Activated CD4-positive, alpha-beta T cell treated with anti-CD3 and anti-CD28 coated beads for 36 hours (primary cell): ENCODE measurements at regions not wholly inside any gene's neighbourhood (a gene's known extent, or its start where the extent isn't known, plus 50 kb on each side); places are given as distances from the start of the nearest gene placed in this dataset.
"Not testable (repeated sequence)": the region's sequence is repeated elsewhere in the genome, so short reads cannot be mapped to it uniquely, and the experiment has no call there.

Experiments used
- ATAC-seq: fragments of 200-7000 bp; cut with Tn5 transposase; one replicate; pipeline ENCODE4 v1.10.0; 2021; ENCODE audit warnings: mild to moderate bottlenecking, moderate library complexity
- CTCF ChIA-PET: fragments of 350-600 bp; sonication (Branson Sonifier 250); formaldehyde crosslinking; loops from one replicate; lab custom pipeline; 2021; ENCODE audit warnings: antibody characterized with exemption; lab: Charles Lee
- POLR2A ChIA-PET: fragments of 350-600 bp; sonication (Branson Sonifier 250); formaldehyde crosslinking; loops from one replicate; lab custom pipeline; 2021; ENCODE audit warnings: antibody characterized with exemption, inconsistent platforms; lab: Charles Lee
- DNase-seq: peaks from one replicate; pipeline ENCODE4 v3.0.0-alpha.2; 2020
- H3K27ac Mint-ChIP-seq: one replicate; pipeline ENCODE4 v1.8.0; 2021; ENCODE audit warnings: mixed read lengths
- H3K27me3 Mint-ChIP-seq: one replicate; pipeline ENCODE4 v1.8.0; 2021; ENCODE audit warnings: mixed read lengths
- H3K36me3 Mint-ChIP-seq: one replicate; pipeline ENCODE4 v1.8.0; 2021; ENCODE audit warnings: low read depth, mixed read lengths
- H3K4me1 Mint-ChIP-seq: one replicate; pipeline ENCODE4 v1.8.0; 2021; ENCODE audit warnings: mixed read lengths
- H3K4me3 Mint-ChIP-seq: one replicate; pipeline ENCODE4 v1.8.0; 2021; ENCODE audit warnings: mild to moderate bottlenecking, moderate library complexity, mixed read lengths
- H3K9me3 Mint-ChIP-seq: one replicate; pipeline ENCODE4 v1.8.0; 2021; ENCODE audit warnings: low read depth, mixed read lengths
- intact Hi-C, 2 experiments: fragments of 100-400 bp; cut with DNase I in 1 of 2; cut with micrococcal nuclease in 1 of 2; formaldehyde crosslinking; loops; one replicate each; pipeline versions ENCODE4 v1.14.2 to v1.15.1; 2022 to 2024; cut with DNase I, micrococcal nuclease

DNA sequence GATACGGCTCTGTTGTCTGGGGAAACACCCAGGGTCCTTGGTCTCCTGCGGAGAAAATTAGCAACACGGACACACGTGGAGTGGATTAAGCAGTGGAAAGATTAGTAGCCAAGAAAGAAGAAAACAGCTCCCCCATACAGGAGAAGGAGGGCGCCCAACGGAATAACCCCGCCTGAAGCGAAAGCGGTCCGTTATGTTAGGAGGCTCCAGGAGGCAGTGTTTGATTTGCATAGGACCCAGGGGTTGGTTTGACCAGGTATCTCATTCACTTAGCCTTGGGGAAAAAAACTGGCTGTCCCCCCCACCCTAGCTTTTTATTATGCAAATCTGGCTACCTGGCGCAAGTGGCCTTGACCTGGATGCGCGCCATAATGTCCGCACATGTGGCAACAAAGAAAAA is 170.1 kb upstream of the KYNU start:
- Mint-ChIP-seq H3K4me1 (no peaks in the 10 kb centered on the region), H3K27me3 (no peaks in the 10 kb centered on the region), H3K27ac (no peak overlapping the region), H3K4me3 (no peak overlapping the region), H3K36me3 (no peaks in the 10 kb centered on the region), H3K9me3 (no peaks in the 10 kb centered on the region)
- ChIA-PET CTCF (no interaction called here), POLR2A (no interaction called here)
- intact Hi-C loops = no loop called here
- DNase-seq = no peak
- ATAC-seq = no peak

DNA sequence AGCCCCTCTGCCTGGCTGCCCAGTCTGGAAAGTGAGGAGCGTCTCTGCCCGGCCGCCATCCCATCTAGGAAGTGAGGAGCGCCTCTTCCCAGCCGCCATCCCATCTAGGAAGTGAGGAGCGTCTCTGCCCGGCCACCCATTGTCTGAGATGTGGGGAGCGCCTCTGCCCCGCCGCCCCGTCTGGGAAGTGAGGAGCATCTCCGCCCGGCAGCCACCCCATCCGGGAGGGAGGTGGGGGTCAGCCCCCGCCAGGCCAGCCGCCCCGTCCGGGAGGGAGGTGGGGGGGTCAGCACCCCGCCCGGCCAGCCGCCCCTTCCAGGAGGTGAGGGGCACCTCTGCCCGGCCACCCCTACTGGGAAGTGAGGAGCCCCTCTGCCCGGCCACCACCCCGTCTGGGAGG is 175.1 kb upstream of the KYNU start:
- not testable (repeated sequence) for ATAC-seq, H3K27ac Mint-ChIP-seq

DNA sequence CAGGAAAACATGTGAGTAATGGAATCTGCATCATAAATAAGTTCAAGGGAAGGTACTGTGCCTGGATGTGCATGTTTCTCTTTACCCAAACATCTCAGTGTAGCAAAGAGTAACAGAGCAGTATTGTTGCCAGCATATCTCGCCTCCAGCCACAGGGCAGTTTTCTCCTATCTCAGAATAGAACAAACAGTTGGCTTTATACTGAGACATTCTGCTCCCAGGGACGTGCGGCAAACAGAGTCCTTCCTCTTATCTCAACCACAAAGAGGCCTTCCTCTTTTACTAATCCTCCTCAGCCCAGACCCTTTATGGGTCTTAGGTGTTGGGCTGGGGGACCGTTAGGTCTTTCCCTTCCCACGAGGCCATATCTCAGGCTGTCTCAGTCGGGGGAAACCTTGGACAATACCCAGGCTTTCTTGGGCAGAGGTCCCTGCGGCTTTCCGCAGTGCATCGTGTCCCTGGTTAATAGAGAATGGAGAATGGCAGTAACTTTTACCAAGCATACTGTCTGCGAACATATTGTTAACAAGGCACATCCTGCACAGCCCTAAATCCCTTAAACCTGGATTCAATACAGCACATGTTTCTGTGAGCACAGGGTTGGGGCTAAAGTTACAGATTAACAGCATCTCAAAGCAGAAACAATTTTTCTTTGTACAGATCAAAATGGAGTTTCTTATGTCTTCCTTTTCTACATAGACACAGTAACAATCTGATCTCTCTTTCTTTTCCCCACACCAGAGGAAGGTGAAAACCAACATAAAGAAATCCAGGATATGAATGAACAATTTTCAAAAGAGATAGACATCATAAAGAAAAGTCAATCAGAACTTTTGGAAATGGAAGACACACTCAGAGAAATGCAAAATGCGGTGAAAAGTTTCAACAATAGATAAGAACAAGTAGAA is 181.9 kb upstream of the KYNU start:
- H3K4me3 Mint-ChIP-seq, DNase-seq, H3K27ac Mint-ChIP-seq, H3K36me3 Mint-ChIP-seq, H3K27me3 Mint-ChIP-seq, POLR2A ChIA-PET, intact Hi-C loops, CTCF ChIA-PET, H3K4me1 Mint-ChIP-seq, H3K9me3 Mint-ChIP-seq, ATAC-seq: not testable (repeated sequence)

More for the DNA sequence above, 175.1 kb upstream of the KYNU start:
- intact Hi-C loops, DNase-seq, H3K36me3 Mint-ChIP-seq, H3K9me3 Mint-ChIP-seq, H3K4me1 Mint-ChIP-seq, CTCF ChIA-PET, POLR2A ChIA-PET, H3K4me3 Mint-ChIP-seq, H3K27me3 Mint-ChIP-seq: not testable (repeated sequence)

DNA sequence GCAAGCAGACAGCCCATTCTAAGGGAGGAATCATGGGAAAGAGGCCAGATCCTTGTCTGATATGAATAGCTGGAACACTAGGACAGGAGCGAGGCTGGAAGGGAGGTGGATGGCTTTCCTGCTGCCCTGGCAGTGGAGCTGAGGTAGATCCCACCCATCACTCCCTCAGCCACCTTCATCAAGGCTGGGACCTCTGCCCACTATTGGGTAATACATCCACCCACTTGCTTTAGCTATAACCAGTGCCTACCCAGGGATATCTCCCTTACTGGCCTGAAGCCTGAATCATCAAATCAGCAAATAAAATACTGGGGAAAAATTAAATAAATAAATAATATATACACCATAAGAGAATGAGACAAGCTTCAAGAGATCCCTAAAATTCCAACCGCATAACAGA is 183.2 kb upstream of the KYNU start:
- Mint-ChIP-seq H3K27me3 (no peaks in the 10 kb centered on the region), H3K4me1 (no peaks in the 10 kb centered on the region), H3K27ac (no peak overlapping the region), H3K36me3 (no peaks in the 10 kb centered on the region), H3K9me3 (peaks cover 1% of the 10 kb centered on the region), H3K4me3 (no peak overlapping the region)
- POLR2A ChIA-PET = no interaction called here
- CTCF ChIA-PET = interaction anchor here (0.5 kb wide), 1 partner anchor 336 kb away, joined by 3 read pairs; no protein-coding TSS in a partner anchor
- intact Hi-C loops = no loop called here
- no peak for ATAC-seq
- DNase-seq = no peak

DNA sequence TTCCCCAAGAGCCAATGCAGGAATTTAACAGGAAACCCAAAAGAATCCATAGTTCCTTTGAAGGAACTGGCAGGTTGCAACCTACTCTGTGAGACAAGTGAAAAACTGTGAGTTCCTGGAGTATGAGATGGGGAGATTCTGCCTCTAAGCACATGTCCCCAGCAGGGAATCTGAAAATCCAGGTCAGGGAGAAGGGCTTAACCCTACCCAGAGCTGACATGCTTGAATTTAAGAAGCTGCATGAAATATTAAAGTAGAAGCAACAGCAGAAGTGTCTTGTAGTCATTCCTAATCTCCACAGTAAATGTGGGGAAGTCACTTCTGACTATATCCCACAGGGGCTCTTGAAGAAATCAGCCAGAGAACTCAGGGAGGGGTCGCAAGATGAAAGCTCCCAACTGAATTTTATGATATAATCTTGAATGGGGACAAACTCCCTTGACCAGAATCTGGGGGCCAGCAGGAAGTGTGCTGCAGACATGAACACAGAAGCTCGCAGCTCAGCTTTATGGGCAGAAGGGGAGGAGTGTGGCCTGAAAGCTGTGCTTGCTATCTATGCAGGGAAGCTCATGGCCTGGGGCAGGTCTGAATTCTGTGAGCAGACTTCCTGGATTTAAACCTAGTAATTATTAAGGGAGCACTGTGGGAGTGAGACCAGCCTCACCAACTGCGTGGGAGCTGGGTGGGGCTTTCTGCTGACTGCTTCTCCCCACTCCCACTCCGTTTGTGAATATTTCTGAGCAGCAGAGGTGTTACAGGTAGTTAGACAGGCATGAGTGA is 184.1 kb upstream of the KYNU start:
- ChIA-PET POLR2A (no interaction called here), CTCF (interaction anchor here (0.6 kb wide), 1 partner anchor 1164 kb away, joined by 3 read pairs; no protein-coding TSS in a partner anchor)
- Mint-ChIP-seq H3K36me3 (no peaks in the 10 kb centered on the region), H3K9me3 (peaks cover 1% of the 10 kb centered on the region), H3K27ac (no peak overlapping the region), H3K4me3 (no peak overlapping the region), H3K27me3 (no peaks in the 10 kb centered on the region), H3K4me1 (no peaks in the 10 kb centered on the region)
- ATAC-seq (no peak), DNase-seq (no peak)
- intact Hi-C loops = no loop called here

DNA sequence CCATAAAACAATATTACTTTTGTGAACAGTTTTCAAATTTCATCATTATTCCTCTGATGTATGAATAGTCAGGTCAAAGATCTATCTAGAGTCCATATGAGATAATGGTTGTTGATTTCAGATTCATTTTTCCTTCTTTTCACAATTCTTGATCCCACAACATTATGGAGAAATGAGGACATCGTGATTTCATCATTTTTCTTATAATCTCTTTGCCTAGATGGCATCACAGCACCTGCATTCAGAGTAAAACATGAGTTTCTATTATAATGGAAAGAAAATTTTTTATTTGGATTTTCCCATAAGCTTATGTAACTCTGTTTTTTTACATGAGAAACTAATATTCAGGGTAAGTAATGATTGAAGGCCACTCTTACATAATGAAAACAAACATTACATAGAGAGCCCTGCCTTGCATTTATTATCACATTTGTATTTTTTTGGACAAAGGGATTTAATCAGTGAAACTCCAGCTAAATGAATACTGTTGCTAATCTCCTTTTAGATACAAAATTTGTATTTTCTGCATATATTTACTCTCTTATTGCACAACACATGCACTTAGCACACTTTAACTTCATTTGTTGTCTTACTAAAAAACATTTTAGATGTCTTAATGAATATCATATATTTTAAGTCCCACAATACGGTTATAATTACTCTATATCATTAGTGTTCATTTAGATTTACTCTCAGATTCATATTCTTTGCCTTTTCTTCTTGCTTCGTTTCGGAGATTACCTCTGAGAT is 188.4 kb upstream of the KYNU start:
- intact Hi-C loops = loop anchor here in 1 of 2 experiments (10.0 kb wide), 1 partner anchor 296 kb away; no protein-coding TSS in a partner anchor
- no peak overlapping the region for H3K4me3 Mint-ChIP-seq
- H3K36me3 Mint-ChIP-seq = no peaks in the 10 kb centered on the region
- ChIA-PET CTCF (no interaction called here), POLR2A (no interaction called here)
- no peaks in the 10 kb centered on the region for H3K4me1 Mint-ChIP-seq
- DNase-seq (no peak), ATAC-seq (no peak)
- peaks cover 2% of the 10 kb centered on the region for H3K9me3 Mint-ChIP-seq
- no peaks in the 10 kb centered on the region for H3K27me3 Mint-ChIP-seq
- no peak overlapping the region for H3K27ac Mint-ChIP-seq

DNA sequence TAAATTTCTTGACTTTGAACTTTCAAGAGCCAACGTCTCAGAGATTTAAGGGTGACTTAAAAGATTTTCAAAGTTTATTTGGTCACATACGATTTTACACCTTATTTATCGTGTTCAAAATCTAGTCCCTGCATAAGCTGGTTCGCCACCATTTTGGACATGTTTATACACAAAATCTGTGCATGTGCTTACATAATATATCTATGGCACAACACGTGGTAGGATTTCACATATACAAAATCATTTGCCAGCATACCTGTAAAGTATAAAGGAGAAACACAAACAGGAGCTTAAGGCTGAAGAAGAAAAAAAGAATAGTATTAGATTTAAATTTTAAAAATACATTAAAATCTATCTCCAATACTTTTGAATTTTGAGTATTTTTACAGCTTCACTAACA is 190.0 kb upstream of the KYNU start:
- no peaks in the 10 kb centered on the region for H3K36me3 Mint-ChIP-seq
- H3K4me3 Mint-ChIP-seq = no peak overlapping the region
- H3K9me3 Mint-ChIP-seq = peaks cover 2% of the 10 kb centered on the region
- POLR2A ChIA-PET = no interaction called here
- CTCF ChIA-PET = no interaction called here
- DNase-seq (no peak), ATAC-seq (no peak)
- H3K27me3 Mint-ChIP-seq = no peaks in the 10 kb centered on the region
- no peaks in the 10 kb centered on the region for H3K4me1 Mint-ChIP-seq
- intact Hi-C loops = loop anchor here in 1 of 2 experiments (10.0 kb wide), 1 partner anchor 297 kb away; no protein-coding TSS in a partner anchor
- no peak overlapping the region for H3K27ac Mint-ChIP-seq

DNA sequence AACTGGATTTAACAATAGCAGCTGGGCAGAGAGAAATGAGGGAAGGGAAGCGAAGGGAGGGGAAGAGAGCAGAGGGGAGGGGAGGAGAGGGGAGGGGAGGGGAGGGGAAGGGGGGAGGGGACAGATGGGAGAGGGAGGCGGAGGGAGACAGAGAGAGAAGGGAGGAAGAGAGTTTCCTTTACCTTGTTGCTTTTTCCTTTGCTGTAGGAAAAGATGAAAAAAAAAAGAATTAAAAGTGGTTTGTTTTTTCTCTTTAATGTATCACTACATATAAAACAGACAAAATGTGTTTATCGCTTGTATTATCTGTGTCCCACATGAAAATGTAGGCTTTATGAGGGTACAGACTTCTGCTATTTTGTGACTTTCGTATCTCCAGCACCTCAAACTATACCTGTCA is 190.4 kb upstream of the KYNU start:
- H3K27me3 Mint-ChIP-seq = no peaks in the 10 kb centered on the region
- DNase-seq (no peak), ATAC-seq (no peak)
- no peaks in the 10 kb centered on the region for H3K36me3 Mint-ChIP-seq
- no peak overlapping the region for H3K4me3 Mint-ChIP-seq
- intact Hi-C loops = loop anchor here in 1 of 2 experiments (10.0 kb wide), 1 partner anchor 298 kb away; no protein-coding TSS in a partner anchor
- no peaks in the 10 kb centered on the region for H3K4me1 Mint-ChIP-seq
- H3K9me3 Mint-ChIP-seq = peaks cover 2% of the 10 kb centered on the region
- POLR2A ChIA-PET = no interaction called here
- CTCF ChIA-PET = no interaction called here
- H3K27ac Mint-ChIP-seq = no peak overlapping the region

DNA sequence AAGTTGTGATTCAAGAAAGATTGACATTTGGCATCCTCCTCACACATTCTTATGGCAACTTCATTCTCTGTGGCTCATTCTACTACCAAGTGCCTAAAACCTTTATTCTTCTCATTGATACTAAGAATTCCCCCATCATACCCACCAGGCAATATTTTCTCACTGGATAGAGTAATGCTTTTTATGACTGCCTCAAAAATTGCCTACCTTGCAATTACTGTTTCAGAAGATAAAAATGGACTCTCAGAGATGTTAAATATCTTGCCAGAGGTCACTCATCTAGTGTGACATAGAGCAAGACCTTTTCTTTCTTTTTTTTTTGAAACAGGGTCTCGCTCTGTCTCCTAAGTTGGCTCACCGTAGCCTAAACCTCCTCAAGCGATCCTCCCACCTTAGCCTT is 192.8 kb upstream of the KYNU start:
- H3K27ac Mint-ChIP-seq = no peak overlapping the region
- H3K27me3 Mint-ChIP-seq = no peaks in the 10 kb centered on the region
- no peak for ATAC-seq
- ChIA-PET POLR2A (no interaction called here), CTCF (interaction anchor here (1.0 kb wide), 1 partner anchor 9 kb away, joined by 3 read pairs; no protein-coding TSS in a partner anchor)
- no peaks in the 10 kb centered on the region for H3K36me3 Mint-ChIP-seq
- peaks cover 2% of the 10 kb centered on the region for H3K9me3 Mint-ChIP-seq
- intact Hi-C loops = loop anchor here in 1 of 2 experiments (10.0 kb wide), 1 partner anchor 300 kb away; no protein-coding TSS in a partner anchor
- no peaks in the 10 kb centered on the region for H3K4me1 Mint-ChIP-seq
- H3K4me3 Mint-ChIP-seq = no peak overlapping the region
- DNase-seq = no peak

DNA sequence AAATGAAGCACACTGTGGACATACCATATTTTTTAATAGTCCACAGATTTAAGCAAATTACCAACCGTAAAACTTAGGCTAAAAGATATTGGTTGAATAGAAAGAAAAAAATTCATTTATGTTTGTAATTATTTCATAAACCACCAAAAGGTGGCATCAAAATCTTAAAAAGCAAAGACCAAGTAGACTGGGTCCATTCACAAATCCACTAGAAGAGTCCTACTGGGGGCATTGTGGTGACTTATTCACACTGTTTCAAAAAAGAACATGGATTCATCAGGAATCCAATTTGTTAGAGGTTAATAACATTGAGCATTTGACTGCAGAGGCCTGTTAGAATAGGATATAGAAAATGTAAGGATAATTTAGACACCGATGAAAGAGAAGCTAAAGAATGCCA is 194.9 kb upstream of the KYNU start:
- no peak for DNase-seq
- Mint-ChIP-seq H3K4me3 (no peak overlapping the region), H3K27me3 (no peaks in the 10 kb centered on the region), H3K4me1 (no peaks in the 10 kb centered on the region), H3K9me3 (peaks cover 2% of the 10 kb centered on the region), H3K27ac (no peak overlapping the region), H3K36me3 (no peaks in the 10 kb centered on the region)
- POLR2A ChIA-PET = no interaction called here
- CTCF ChIA-PET = no interaction called here
- intact Hi-C loops = loop anchor here in 1 of 2 experiments (10.0 kb wide), 1 partner anchor 302 kb away; no protein-coding TSS in a partner anchor
- no peak for ATAC-seq

DNA sequence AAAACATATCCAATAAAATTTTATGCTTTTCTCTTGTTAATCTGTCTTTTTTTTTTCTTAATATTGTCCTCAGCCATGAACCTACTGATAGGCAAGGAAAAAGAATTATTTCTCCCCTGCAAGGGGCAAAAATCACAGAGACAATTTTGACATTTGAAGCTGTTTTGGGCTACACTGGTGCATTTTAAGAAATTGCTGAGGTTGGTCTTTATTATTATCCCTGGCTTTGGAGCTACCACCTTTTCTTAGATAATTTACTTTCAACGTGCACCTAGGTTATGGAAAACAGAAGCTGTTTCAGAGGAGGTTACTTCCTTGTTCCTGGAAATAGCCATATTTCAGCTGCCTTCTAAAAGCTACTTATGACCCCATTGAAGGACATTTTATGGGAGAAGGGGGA is 195.5 kb upstream of the KYNU start:
- Mint-ChIP-seq H3K4me1 (no peaks in the 10 kb centered on the region), H3K27me3 (no peaks in the 10 kb centered on the region), H3K27ac (no peak overlapping the region), H3K36me3 (no peaks in the 10 kb centered on the region), H3K9me3 (peaks cover 2% of the 10 kb centered on the region), H3K4me3 (no peak overlapping the region)
- ChIA-PET POLR2A (no interaction called here), CTCF (no interaction called here)
- ATAC-seq (no peak), DNase-seq (no peak)
- intact Hi-C loops = loop anchor here in 1 of 2 experiments (10.0 kb wide), 1 partner anchor 303 kb away; no protein-coding TSS in a partner anchor
